ENCODE measurements at regions not wholly inside any gene's neighbourhood (a gene's known extent, or its start where the extent isn't known, plus 50 kb on each side); places are given as distances from the start of the nearest gene placed in this dataset.

- in situ Hi-C loops (cut with HindIII; ENCODE audit: low pct_ligation_motif_present, low sequenced_read_pairs): no loop called here
- Histone ChIP-seq H3K27ac (no peak overlapping the region), H3K27me3 (replicated peaks) (no peaks in the 10 kb centered on the region), H3K4me3 (ENCODE audit: low read depth, low read length) (no peak overlapping the region), H3K36me3 (replicated peaks) (no peaks in the 10 kb centered on the region)
- DNase-seq: no peak
- TF ChIP-seq CTCF (IDR thresholded peaks at IDR 0.05; ENCODE audit: low read depth, low read length, missing control alignments): no peak
Observed at GRCh38 chr2:220151341-220151740, 523.9 kb downstream of the SLC4A3 start.

GRCh38 chr2:220152281-220152935 lies 525.0 kb downstream of the SLC4A3 start:
- Histone ChIP-seq H3K36me3 (replicated peaks) (no peaks in the 10 kb centered on the region), H3K27me3 (replicated peaks) (no peaks in the 10 kb centered on the region), H3K27ac (no peak overlapping the region), H3K4me3 (ENCODE audit: low read depth, low read length) (no peak overlapping the region)
- in situ Hi-C loops (cut with HindIII; ENCODE audit: low pct_ligation_motif_present, low sequenced_read_pairs): no loop called here
- no peak for DNase-seq
- TF ChIP-seq CTCF (IDR thresholded peaks at IDR 0.05; ENCODE audit: low read depth, low read length, missing control alignments): no peak

- in situ Hi-C loops (cut with HindIII; ENCODE audit: low pct_ligation_motif_present, low sequenced_read_pairs): no loop called here
- Histone ChIP-seq H3K36me3 (replicated peaks) (no peaks in the 10 kb centered on the region), H3K27me3 (replicated peaks) (no peaks in the 10 kb centered on the region), H3K27ac (no peak overlapping the region), H3K4me3 (ENCODE audit: low read depth, low read length) (no peak overlapping the region)
- DNase-seq: no peak
- TF ChIP-seq CTCF (IDR thresholded peaks at IDR 0.05; ENCODE audit: low read depth, low read length, missing control alignments): no peak
Observed at GRCh38 chr2:220153118-220153517, 525.7 kb downstream of the SLC4A3 start.

- no peaks in the 10 kb centered on the region for H3K27me3 ChIP-seq (replicated peaks)
- H3K4me3 ChIP-seq (ENCODE audit: low read depth, low read length): no peak overlapping the region
- no peaks in the 10 kb centered on the region for H3K36me3 ChIP-seq (replicated peaks)
- peak; percentile 55 for TF ChIP-seq CTCF (IDR thresholded peaks at IDR 0.05; ENCODE audit: low read depth, low read length, missing control alignments)
- DNase-seq: no peak
- H3K27ac ChIP-seq: no peak overlapping the region
- in situ Hi-C loops (cut with HindIII; ENCODE audit: low pct_ligation_motif_present, low sequenced_read_pairs): no loop called here
Observed at GRCh38 chr2:220154304-220154703, 526.9 kb downstream of the SLC4A3 start.

- Histone ChIP-seq H3K4me3 (ENCODE audit: low read depth, low read length) (no peak overlapping the region), H3K36me3 (replicated peaks) (no peaks in the 10 kb centered on the region), H3K27ac (no peak overlapping the region), H3K27me3 (replicated peaks) (no peaks in the 10 kb centered on the region)
- DNase-seq: no peak
- no peak for TF ChIP-seq CTCF (IDR thresholded peaks at IDR 0.05; ENCODE audit: low read depth, low read length, missing control alignments)
- in situ Hi-C loops (cut with HindIII; ENCODE audit: low pct_ligation_motif_present, low sequenced_read_pairs): no loop called here
Observed at GRCh38 chr2:220157312-220157711, 529.9 kb downstream of the SLC4A3 start.

GRCh38 chr2:220159738-220160137 lies 532.3 kb downstream of the SLC4A3 start:
- in situ Hi-C loops (cut with HindIII; ENCODE audit: low pct_ligation_motif_present, low sequenced_read_pairs): no loop called here
- Histone ChIP-seq H3K27ac (no peak overlapping the region), H3K36me3 (replicated peaks) (no peaks in the 10 kb centered on the region), H3K4me3 (ENCODE audit: low read depth, low read length) (no peak overlapping the region), H3K27me3 (replicated peaks) (no peaks in the 10 kb centered on the region)
- TF ChIP-seq CTCF (IDR thresholded peaks at IDR 0.05; ENCODE audit: low read depth, low read length, missing control alignments): no peak
- DNase-seq: no peak
